Esophagus muscularis mucosa (tissue), 3 donors: ENCODE measurements at regions not wholly inside any gene's neighbourhood (a gene's known extent, or its start where the extent isn't known, plus 50 kb on each side); places are given as distances from the start of the nearest gene placed in this dataset.
"Not testable (repeated sequence)": the region's sequence is repeated elsewhere in the genome, so short reads cannot be mapped to it uniquely, and the experiment has no call there.

Experiments used
- POLR2AphosphoS5 ChIP-seq, 2 donors: sonication (generic); formaldehyde crosslinking; IDR thresholded peaks; one replicate each; pipeline ENCODE4 v1.6.1; 2017; ENCODE audit warnings: antibody characterized with exemption in 2 of 2
- TF ChIP-seq, protein P1 (sequence below), 3 experiments: fragments of 200-600 bp in 2 of 3; fragments of 450-650 bp in 1 of 3; sonication (generic) in 2 of 3; IDR thresholded peaks; one replicate each; pipeline ENCODE4 v1.5.1; 2017 to 2019; ENCODE audit warnings: antibody characterized with exemption in 3 of 3, mild to moderate bottlenecking in 2 of 3, moderate library complexity in 1 of 3

DNA sequence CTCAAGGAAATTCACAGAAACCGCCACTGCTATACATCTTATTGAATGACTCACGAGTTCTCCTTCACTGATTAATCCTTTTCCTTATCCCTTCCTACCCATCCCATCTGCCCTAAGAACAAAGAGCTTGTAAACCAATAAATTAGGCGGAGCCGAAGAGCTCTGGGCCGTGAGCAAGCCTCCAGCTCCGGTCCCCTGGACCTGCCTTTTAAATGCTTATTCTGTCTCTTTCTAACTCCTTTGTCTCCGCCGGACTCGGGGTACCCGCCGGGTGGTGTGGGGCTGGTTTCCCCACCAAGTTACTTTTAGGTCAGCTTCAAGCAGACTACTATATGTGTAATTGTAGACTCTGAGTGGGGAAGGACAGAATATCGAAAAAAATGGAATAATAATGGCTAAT, 336.1 kb upstream of the MDGA2 start:
- TF ChIP-seq POLR2AphosphoS5 (IDR thresholded peaks at IDR 0.05) = not testable (repeated sequence)
- TF ChIP-seq, protein P1, sequence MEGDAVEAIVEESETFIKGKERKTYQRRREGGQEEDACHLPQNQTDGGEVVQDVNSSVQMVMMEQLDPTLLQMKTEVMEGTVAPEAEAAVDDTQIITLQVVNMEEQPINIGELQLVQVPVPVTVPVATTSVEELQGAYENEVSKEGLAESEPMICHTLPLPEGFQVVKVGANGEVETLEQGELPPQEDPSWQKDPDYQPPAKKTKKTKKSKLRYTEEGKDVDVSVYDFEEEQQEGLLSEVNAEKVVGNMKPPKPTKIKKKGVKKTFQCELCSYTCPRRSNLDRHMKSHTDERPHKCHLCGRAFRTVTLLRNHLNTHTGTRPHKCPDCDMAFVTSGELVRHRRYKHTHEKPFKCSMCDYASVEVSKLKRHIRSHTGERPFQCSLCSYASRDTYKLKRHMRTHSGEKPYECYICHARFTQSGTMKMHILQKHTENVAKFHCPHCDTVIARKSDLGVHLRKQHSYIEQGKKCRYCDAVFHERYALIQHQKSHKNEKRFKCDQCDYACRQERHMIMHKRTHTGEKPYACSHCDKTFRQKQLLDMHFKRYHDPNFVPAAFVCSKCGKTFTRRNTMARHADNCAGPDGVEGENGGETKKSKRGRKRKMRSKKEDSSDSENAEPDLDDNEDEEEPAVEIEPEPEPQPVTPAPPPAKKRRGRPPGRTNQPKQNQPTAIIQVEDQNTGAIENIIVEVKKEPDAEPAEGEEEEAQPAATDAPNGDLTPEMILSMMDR (IDR thresholded peaks at IDR 0.05) = not testable (repeated sequence)
